ENCODE measurements at regions not wholly inside any gene's neighbourhood (a gene's known extent, or its start where the extent isn't known, plus 50 kb on each side); places are given as distances from the start of the nearest gene placed in this dataset.
A peak's percentile ranks its signal among the peaks of the same experiment; 100 is the strongest.
"Not testable (repeated sequence)": the region's sequence is repeated elsewhere in the genome, so short reads cannot be mapped to it uniquely, and the experiment has no call there.

- DNase-seq (ENCODE audit: low spot score) = no peak
These were observed 62.4 kb downstream of the CLDN17 start for GRCh38 chr21:30104241-30104640.

DNA sequence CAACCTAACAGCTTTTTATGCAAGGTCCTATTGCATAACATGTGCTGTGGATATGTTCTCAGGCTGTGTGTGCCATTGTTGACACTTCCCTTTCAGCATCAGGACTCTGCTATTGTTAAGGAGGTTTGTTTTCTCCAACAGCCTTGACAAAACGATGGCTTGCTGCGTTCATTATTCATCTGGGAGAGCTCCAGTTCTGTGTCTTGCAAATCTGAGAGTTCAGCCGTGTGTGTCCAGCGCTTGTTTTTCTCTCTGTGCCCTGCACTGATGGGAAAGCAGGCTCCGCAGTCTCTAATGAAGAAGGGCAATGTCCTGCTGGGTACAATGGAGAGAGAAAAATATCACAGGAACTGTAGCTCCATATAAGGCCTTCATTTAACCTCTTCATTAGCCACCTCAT, 63.7 kb downstream of the CLDN17 start:
- no peak for DNase-seq (ENCODE audit: low spot score)

- DNase-seq (ENCODE audit: low spot score) = no peak
These were observed 64.6 kb downstream of the CLDN17 start for GRCh38 chr21:30101967-30102366.

- DNase-seq (ENCODE audit: low spot score) = no peak
These were observed 68.8 kb downstream of the CLDN17 start for GRCh38 chr21:30097791-30098190.

DNA sequence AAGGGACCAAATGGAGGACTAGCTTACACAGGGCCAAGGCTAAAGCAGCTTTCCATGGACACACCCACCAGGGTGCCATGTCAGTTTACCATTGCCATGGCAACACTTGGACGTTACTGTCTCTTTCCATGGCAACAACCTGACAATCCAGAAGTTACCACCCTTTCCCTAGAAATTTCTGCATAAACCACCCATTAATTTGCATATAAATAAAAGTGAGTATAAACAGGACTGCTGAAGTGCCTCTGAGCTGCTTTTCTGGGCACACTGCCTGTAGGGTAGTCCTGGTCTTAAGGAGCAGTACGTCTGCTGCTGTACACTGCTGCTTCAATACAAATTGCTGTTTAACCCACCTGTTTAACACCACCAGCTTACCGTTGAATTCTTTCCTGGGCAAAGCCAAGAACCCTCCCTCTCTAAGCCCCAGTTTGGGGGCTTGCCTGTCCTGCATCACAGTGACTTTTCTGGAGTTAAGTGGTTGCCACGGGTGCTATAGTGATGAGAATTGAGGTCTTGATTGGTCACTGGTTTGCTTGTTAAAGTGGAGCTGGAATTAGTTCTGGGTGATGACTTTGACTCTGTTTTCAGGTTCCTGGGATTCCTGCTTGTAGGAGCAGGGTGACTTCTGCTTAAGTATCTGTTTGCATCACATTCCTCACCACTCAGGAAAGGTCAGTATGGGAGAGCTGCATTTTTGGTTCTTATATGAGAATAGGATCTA, 83.2 kb downstream of the CLDN17 start:
- DNase-seq (ENCODE audit: low spot score) = no peak

DNA sequence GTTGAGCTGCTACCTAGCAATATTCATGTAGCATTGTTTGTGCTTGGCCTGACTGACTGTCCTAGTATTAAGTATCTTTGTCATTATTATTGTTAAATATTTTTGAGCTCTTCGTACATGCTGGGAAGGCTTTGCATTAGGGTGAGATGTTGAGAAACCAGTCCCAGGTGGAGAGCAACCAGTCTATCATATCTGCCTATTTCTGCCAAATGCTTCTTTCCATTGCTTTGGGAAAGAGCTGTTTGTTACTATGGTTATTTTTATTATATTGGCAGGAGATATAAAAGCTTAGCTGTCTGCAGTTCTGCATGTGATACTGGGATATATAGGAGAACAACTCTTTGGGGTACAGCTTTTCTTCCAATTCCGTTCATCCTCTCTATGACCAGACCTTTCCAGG, 85.1 kb downstream of the CLDN17 start:
- no peak for DNase-seq (ENCODE audit: low spot score)

DNA sequence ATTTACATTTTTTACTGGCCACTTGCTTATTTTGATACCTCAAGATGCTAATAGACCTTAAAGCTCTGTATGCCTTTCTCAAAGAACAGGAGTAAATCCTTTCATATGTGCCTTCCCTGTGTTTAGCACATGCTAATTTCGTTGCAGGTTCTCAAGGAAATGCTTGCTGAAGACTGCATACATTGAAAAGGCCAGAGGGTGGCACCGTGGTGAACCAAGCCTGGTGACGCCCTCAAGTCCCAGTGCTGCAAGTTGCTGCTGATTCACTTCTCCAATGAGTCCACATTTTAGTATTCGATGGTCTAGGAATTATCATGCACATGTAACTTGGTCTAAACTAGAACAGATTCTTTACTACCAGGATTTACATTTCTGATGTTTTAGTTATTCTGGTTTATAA, 94.1 kb downstream of the CLDN17 start:
- DNase-seq (ENCODE audit: low spot score) = peak; percentile 2

- DNase-seq (ENCODE audit: low spot score) = no peak
These were observed 107.7 kb downstream of the CLDN17 start for GRCh38 chr21:30058928-30059327.

- DNase-seq (ENCODE audit: low spot score) = no peak
These were observed 109.5 kb downstream of the CLDN17 start for GRCh38 chr21:30057108-30057507.

DNA sequence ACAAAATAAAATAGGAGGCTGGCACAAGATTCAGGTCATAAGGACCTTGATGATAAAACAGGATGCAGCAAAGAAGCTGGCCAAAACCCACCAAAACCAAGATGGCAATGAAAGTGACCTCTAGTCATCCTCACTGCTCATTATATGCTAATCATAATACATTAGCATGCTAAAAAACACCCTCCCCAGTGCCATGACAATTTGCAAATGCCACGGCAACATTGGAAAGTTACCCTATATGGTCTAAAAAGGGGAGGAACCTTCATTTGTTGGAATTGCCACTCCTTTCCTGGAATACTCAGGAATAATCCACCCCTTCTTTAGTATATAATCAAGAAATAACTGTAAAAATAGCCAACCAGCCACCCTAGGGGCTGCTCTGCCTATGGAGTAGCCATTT, 108.8 kb upstream of the GRIK1 start:
- DNase-seq (ENCODE audit: low spot score) = no peak

- peak; percentile 13 for DNase-seq (ENCODE audit: low spot score)
These were observed 104.8 kb upstream of the GRIK1 start for GRCh38 chr21:30044447-30045064.

GRCh38 chr21:30042443-30042842, 102.6 kb upstream of the GRIK1 start:
- no peak for DNase-seq (ENCODE audit: low spot score)

DNA sequence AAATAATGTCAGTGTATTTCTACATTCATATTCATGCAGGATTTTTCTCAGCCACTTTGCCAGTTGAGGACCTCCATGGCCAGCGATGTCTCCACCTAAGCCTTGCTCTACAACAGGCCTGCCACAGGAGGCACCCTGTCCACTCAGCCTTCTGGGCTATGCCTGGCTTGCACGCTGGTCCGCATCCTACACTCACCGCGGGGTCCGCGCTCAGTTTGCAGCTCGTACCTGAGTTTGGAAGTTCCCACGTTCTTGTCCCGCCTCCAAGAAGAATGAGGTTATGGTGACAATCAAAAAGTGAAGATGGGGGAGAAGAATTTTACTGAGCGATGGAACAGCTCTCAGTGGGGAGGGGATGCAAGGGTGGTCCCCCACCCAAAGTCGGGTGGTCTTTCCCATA, 93.6 kb upstream of the GRIK1 start:
- no peak for DNase-seq (ENCODE audit: low spot score)

- DNase-seq (ENCODE audit: low spot score) = no peak
These were observed 90.6 kb upstream of the GRIK1 start for GRCh38 chr21:30030416-30030815.

DNA sequence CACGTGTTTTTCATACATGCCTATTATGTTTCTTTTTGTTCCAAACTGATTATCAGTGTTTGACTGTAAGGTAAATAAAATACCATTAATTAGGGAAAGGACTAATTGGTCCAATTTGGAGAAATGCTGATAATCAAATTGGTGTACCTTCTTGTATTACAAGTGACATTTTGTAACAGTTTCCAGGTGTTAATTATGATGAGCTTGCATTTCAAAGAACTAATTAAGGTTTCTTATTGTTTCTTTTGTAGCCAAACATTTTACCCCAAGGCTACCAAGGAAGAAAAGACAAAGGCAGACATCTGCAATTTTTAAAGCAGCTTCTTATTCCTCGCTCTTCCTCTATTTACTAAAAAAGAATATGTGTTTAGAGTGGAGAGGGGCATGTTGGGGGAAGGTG, 88.7 kb upstream of the GRIK1 start:
- DNase-seq (ENCODE audit: low spot score) = no peak

GRCh38 chr21:30027986-30028385, 88.2 kb upstream of the GRIK1 start:
- no peak for DNase-seq (ENCODE audit: low spot score)

- not testable (repeated sequence) for DNase-seq (ENCODE audit: low spot score)
These were observed 83.3 kb upstream of the GRIK1 start for GRCh38 chr21:30023056-30023455.

GRCh38 chr21:30014886-30015285, 75.1 kb upstream of the GRIK1 start:
- DNase-seq (ENCODE audit: low spot score) = no peak

DNA sequence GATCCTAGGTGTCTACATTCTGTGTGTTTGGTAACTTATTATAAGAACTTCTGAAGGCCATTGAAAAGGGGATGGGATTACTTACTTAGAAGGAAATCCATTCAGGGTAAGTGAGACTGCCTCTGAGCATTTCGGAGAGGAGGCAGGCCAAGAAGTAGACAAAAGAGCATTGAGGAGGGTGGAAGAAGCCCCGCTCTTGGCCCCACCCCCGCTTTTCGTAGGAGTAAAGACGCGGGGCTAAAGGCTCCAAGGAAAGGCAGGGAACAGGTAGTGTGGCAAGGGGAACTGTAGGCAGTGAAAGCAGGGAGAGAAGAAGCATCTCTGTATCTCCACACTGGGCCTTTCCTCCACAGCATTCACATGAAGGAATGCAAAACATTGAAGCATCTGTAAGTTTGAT, 51.8 kb upstream of the GRIK1 start:
- no peak for DNase-seq (ENCODE audit: low spot score)

GRCh38 chr21:29989634-29990234, 49.9 kb upstream of the GRIK1 start:
- no peak for DNase-seq (ENCODE audit: low spot score)

Data from AG08395 (cell line).